GM12875 (cell line): ENCODE measurements at regions not wholly inside any gene's neighbourhood (a gene's known extent, or its start where the extent isn't known, plus 50 kb on each side); places are given as distances from the start of the nearest gene placed in this dataset.
"Not testable (repeated sequence)": the region's sequence is repeated elsewhere in the genome, so short reads cannot be mapped to it uniquely, and the experiment has no call there.

Experiments
- H3K4me3 ChIP-seq: one replicate; pipeline ENCODE4 v1.5.1; 2011; ENCODE audit warnings: low read depth, low read length, control low read depth
- TF ChIP-seq, protein P1 (sequence below): IDR thresholded peaks from 2 replicates; pipeline ENCODE4 v1.5.1; 2011; ENCODE audit warnings: low read depth, mild to moderate bottlenecking, control low read depth, inconsistent platforms, low read length, moderate library complexity, borderline replicate concordance; ENCODE audit not compliant: insufficient read depth

DNA sequence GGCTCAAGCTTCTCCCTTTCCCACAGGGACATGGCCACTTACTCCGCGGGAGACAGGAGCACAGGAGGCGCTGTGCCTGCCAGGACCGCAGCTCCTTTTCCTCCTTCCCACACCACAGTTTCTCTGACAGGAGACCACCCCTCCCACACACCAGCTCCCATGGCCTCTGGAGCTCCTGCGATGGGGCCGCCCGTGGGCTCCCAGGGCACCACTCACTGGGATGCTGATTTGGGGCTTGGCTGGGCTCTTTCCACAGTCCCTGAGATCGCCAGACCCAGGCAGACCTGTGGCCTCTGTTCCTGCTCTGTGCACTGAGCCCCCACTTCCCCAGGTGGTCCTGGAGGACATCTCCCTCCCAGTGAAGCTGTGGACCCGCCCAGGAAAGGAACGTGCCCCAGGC is 226.9 kb upstream of the SHH start:
- no peak overlapping the region for H3K4me3 ChIP-seq
- TF ChIP-seq, protein P1, sequence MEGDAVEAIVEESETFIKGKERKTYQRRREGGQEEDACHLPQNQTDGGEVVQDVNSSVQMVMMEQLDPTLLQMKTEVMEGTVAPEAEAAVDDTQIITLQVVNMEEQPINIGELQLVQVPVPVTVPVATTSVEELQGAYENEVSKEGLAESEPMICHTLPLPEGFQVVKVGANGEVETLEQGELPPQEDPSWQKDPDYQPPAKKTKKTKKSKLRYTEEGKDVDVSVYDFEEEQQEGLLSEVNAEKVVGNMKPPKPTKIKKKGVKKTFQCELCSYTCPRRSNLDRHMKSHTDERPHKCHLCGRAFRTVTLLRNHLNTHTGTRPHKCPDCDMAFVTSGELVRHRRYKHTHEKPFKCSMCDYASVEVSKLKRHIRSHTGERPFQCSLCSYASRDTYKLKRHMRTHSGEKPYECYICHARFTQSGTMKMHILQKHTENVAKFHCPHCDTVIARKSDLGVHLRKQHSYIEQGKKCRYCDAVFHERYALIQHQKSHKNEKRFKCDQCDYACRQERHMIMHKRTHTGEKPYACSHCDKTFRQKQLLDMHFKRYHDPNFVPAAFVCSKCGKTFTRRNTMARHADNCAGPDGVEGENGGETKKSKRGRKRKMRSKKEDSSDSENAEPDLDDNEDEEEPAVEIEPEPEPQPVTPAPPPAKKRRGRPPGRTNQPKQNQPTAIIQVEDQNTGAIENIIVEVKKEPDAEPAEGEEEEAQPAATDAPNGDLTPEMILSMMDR, result no peak

DNA sequence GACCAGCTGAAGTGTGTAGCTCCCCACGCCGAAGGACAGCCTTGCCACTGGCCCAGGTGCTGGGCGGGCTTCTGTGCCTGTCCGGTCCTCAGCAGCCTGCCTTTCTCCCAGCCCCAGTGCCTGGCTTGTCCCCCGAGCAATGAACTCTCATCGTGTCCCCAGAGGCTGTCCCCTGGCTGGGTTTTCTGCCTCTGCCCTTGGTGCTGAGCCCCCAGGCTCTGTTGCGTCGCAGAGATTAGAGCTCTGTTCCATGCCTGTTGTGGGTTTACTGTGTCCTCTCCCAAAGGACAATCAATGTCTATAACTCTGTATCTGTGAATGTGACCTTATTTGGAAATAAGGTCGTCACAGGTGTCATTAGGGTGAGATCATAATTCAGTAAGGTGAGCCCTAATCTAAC is 226.1 kb upstream of the SHH start:
- TF ChIP-seq, protein P1, result no peak
- H3K4me3 ChIP-seq, result no peak overlapping the region

DNA sequence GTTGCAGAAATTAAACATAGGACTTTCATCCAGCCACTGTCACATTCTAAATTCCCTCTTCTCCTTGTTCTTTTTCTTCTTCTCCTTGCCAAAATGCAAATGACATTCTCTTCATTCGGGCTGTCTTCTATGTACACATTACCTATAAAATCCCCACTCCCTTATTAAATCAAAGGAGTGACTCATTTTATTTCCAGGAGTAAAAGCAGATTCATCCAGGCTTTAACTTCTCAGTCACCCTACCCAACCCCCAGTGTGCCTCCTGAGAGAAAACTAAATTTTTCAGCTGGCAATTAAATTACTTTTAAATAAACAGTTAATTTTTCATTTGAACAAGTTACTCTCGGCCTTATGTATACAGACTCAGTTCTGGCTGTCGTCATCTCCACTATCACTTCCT is 223.9 kb upstream of the SHH start:
- TF ChIP-seq, protein P1, result no peak
- no peak overlapping the region for H3K4me3 ChIP-seq

DNA sequence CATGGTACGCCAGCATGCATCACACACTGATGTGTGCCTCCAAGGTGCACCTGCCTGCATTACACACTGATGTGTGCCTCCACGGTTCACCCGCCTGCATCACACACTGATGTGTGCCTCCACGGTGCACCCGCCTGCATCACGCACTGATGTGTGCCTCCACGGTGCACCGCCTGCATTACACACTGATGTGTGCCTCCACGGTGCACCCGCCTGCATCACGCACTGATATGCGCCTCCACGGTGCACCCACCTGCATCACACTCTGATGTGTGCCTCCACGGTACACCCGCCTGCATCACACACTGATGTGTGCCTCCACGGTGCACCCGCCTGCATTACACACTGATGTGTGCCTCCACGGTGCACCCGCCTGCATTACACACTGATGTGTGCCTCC is 223.1 kb upstream of the SHH start:
- not testable (repeated sequence) for H3K4me3 ChIP-seq

DNA sequence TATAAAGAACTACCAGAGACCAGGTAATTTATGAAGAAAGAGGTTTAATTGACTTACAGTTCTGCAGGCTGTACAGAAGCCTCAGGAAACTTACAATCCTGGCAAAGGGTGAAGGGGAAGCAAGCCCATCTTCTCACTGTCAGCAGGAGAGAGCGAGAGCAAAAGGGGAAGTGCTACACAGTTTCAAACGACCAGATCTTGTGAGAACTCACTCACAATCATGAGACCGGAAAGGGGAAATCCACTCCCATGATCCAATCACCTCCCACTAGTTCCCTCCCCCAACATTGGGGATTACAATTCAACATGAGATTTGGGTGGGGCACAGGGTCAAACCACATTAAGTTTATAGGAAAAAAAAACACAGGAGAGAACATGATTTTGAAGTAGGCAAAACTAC is 222.1 kb upstream of the SHH start:
- TF ChIP-seq, protein P1, result no peak
- no peak overlapping the region for H3K4me3 ChIP-seq

DNA sequence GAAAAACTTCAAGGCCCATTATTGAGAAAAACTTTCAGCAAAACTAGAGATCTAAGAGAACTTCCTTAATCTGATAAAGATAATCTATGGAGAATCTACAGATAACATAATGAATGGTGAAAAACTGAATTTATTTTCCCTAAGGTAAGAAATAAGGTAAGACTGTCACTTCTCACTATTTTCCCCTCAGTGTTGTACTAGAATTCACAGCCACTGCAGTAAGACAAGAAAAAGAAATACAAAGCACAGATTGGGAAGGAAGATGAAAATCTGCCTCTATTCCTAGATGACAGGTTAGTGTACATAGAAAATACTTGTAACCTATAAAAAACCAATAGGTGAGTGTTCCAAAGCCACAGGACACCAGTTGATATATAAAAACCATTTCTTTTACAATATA is 220.7 kb upstream of the SHH start:
- no peak overlapping the region for H3K4me3 ChIP-seq
- TF ChIP-seq, protein P1, result no peak

DNA sequence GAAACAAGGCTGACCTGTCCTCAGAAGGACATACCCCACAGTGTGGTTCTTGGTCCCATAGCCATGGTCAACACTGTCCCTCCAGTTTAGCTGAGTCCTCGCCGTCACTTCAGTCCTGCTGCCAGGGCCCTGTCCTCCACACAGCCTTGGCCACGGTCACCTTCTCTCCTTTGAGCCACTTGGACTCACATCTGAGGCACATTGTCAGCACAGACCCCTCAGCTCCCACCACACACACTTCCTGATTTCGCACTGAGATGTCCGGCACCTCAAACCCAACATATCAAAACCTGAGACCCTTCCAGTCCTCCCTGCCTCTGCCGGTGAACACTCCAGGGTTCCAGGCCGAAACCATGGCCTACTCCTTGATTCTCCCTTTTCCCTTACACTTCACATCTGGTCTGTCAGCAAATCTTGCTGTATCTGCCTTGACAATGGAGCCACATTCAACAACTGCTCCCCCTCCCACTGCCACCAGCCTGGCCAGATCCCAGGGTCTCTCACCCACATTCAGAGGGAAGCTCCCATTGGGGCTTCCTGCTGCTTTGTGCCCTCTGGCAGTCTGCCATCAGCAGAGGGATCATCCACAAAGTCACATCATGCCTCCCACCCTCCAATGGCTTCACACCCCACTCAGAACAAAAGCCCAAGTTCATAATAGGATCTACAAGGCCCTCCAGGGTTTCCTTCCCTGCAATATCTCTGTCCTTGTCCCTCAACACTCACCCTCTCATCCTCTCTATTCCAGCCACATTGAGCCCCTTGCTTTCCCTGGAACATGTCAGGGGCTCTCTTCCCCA is 219.6 kb upstream of the SHH start:
- TF ChIP-seq, protein P1, result no peak
- H3K4me3 ChIP-seq, result no peak overlapping the region

DNA sequence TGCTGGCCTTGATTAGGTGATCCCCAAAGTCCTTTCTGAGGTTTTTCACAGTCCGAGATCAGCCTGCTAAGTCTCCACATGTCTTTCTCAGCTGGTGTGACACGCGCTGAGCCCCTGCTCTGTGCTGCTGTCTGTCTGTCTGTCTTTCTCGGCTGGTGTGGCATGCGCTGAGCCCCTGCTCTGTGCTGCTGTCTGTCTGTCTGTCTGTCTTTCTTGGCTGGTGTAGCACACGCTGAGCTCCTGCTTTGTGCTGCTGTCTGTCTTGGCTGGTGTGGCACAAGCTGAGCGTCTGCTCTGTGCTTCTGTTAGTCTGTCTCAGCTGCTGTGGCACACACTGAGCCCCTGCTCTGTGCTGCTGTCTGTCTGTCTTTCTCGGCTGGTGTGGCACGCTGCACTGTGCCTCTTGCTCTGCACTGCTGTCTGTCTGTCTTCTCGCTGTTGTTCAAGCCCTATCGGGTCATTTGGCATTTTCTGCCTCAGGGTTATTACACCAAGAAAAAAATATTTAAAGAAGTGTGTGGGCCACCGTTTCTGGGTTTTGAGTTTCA is 217.3 kb upstream of the SHH start:
- H3K4me3 ChIP-seq, result no peak overlapping the region

More for the DNA sequence above, 217.3 kb upstream of the SHH start:
- TF ChIP-seq, protein P1, result no peak
